Mesothelial cell of epicardium (in vitro differentiated cells): ENCODE measurements at regions not wholly inside any gene's neighbourhood (a gene's known extent, or its start where the extent isn't known, plus 50 kb on each side); places are given as distances from the start of the nearest gene placed in this dataset.

Source experiments
- DNase-seq, 2 experiments: peaks; one replicate each; pipeline ENCODE4 v3.0.0; 2021; ENCODE audit warnings: low spot score in 2 of 2; ENCODE audit not compliant: unreplicated experiment in 2 of 2
- H3K27ac Mint-ChIP-seq: 2 replicates; pipeline ENCODE4 v1.8.0; 2021; ENCODE audit warnings: mixed read lengths
- H3K27me3 Mint-ChIP-seq: 2 replicates; pipeline ENCODE4 v1.8.0; 2021; ENCODE audit warnings: low read depth, mixed read lengths
- H3K36me3 Mint-ChIP-seq: 2 replicates; pipeline ENCODE4 v1.8.0; 2021; ENCODE audit warnings: mixed read lengths
- H3K4me1 Mint-ChIP-seq: 2 replicates; pipeline ENCODE4 v1.8.0; 2021; ENCODE audit warnings: mixed read lengths
- H3K4me3 Mint-ChIP-seq: 2 replicates; pipeline ENCODE4 v1.8.0; 2021; ENCODE audit warnings: mild to moderate bottlenecking, moderate library complexity, mixed read lengths
- H3K9me3 Mint-ChIP-seq: 2 replicates; pipeline ENCODE4 v1.8.0; 2021; ENCODE audit warnings: mixed read lengths
- TF ChIP-seq, protein P1 (sequence below): fragments of 200-600 bp; sonication (generic); IDR thresholded peaks from one replicate; pipeline ENCODE4 v1.5.0; 2021; ENCODE audit warnings: antibody characterized with exemption; ENCODE audit not compliant: unreplicated experiment

- no peak overlapping the region for H3K27ac Mint-ChIP-seq
- no peaks in the 10 kb centered on the region for H3K9me3 Mint-ChIP-seq
- no peaks in the 10 kb centered on the region for H3K36me3 Mint-ChIP-seq
- H3K27me3 Mint-ChIP-seq = peaks cover 5% of the 10 kb centered on the region
- no peak overlapping the region for H3K4me3 Mint-ChIP-seq
- peaks cover 16% of the 10 kb centered on the region for H3K4me1 Mint-ChIP-seq
- TF ChIP-seq, protein P1, sequence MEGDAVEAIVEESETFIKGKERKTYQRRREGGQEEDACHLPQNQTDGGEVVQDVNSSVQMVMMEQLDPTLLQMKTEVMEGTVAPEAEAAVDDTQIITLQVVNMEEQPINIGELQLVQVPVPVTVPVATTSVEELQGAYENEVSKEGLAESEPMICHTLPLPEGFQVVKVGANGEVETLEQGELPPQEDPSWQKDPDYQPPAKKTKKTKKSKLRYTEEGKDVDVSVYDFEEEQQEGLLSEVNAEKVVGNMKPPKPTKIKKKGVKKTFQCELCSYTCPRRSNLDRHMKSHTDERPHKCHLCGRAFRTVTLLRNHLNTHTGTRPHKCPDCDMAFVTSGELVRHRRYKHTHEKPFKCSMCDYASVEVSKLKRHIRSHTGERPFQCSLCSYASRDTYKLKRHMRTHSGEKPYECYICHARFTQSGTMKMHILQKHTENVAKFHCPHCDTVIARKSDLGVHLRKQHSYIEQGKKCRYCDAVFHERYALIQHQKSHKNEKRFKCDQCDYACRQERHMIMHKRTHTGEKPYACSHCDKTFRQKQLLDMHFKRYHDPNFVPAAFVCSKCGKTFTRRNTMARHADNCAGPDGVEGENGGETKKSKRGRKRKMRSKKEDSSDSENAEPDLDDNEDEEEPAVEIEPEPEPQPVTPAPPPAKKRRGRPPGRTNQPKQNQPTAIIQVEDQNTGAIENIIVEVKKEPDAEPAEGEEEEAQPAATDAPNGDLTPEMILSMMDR = no peak
- DNase-seq = no peak
These were observed 316.2 kb downstream of the ETAA1 start for GRCh38 chr2:67713376-67713775.

GRCh38 chr2:67716895-67717396, 319.8 kb downstream of the ETAA1 start:
- H3K4me3 Mint-ChIP-seq = no peak overlapping the region
- H3K4me1 Mint-ChIP-seq = peaks cover 10% of the 10 kb centered on the region
- H3K9me3 Mint-ChIP-seq = peaks cover 7% of the 10 kb centered on the region
- H3K27ac Mint-ChIP-seq = no peak overlapping the region
- no peaks in the 10 kb centered on the region for H3K36me3 Mint-ChIP-seq
- no peak for DNase-seq
- no peaks in the 10 kb centered on the region for H3K27me3 Mint-ChIP-seq
- TF ChIP-seq, protein P1 = no peak

- Mint-ChIP-seq H3K4me3 (no peak overlapping the region), H3K4me1 (peaks cover 6% of the 10 kb centered on the region), H3K9me3 (peaks cover 7% of the 10 kb centered on the region), H3K36me3 (no peaks in the 10 kb centered on the region), H3K27ac (no peak overlapping the region), H3K27me3 (no peaks in the 10 kb centered on the region)
- DNase-seq = no peak
- TF ChIP-seq, protein P1 = no peak
These were observed 320.6 kb downstream of the ETAA1 start for GRCh38 chr2:67717692-67718091.

DNA sequence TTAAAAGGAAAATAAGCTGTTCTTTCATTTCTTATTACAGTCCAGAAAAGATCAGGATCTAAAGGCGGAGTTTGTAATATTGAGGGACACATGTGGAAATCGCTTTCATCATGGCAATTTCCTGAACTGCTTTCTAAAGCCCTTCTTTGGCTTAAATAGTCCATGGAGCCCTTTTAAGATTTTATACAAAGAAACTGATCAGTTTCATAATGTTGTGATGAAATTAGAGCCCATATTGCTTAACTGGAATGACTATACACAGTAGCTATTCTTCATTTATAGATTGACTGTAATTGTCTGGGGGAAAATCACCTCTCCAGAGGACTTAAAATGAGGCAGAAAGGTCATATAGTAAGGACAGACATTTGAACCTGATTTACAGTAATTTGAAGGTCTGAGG, 322.2 kb downstream of the ETAA1 start:
- Mint-ChIP-seq H3K27me3 (no peaks in the 10 kb centered on the region), H3K4me1 (peaks cover 6% of the 10 kb centered on the region), H3K27ac (no peak overlapping the region), H3K36me3 (no peaks in the 10 kb centered on the region), H3K9me3 (peaks cover 7% of the 10 kb centered on the region), H3K4me3 (no peak overlapping the region)
- TF ChIP-seq, protein P1 = no peak
- no peak for DNase-seq

DNA sequence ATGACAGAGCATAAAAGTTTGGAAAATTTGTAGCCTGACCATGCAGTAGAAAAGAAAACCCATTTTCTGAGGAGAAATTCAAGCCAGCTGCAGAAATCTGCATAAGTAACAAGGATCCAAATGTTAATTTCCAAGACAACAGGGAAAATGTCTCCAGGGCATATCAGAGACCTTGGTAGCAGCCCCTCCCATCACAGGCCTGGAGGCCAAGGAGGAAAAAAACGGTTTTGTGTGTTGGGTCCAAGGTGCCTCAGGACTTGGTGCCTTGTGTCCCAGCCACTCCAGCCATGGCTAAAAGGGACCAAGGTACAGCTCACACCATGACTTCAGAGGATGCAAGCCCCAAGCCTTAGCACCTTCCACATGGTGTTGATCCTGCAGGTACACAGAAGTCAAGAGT, 324.4 kb downstream of the ETAA1 start:
- Mint-ChIP-seq H3K27ac (no peak overlapping the region), H3K4me3 (no peak overlapping the region), H3K9me3 (peaks cover 7% of the 10 kb centered on the region), H3K27me3 (no peaks in the 10 kb centered on the region), H3K4me1 (peaks cover 17% of the 10 kb centered on the region), H3K36me3 (no peaks in the 10 kb centered on the region)
- TF ChIP-seq, protein P1 = no peak
- no peak for DNase-seq

GRCh38 chr2:67724261-67724660, 327.1 kb downstream of the ETAA1 start:
- H3K27ac Mint-ChIP-seq = no peak overlapping the region
- peaks cover 11% of the 10 kb centered on the region for H3K4me1 Mint-ChIP-seq
- peaks cover 8% of the 10 kb centered on the region for H3K27me3 Mint-ChIP-seq
- TF ChIP-seq, protein P1 = no peak
- no peaks in the 10 kb centered on the region for H3K36me3 Mint-ChIP-seq
- DNase-seq = no peak
- peaks cover 7% of the 10 kb centered on the region for H3K9me3 Mint-ChIP-seq
- H3K4me3 Mint-ChIP-seq = no peak overlapping the region
